ENCODE measurements at regions not wholly inside any gene's neighbourhood (a gene's known extent, or its start where the extent isn't known, plus 50 kb on each side); places are given as distances from the start of the nearest gene placed in this dataset.

GRCh38 chr12:88743946-88744685, 163.8 kb upstream of the KITLG start:
- DNase-seq (ENCODE audit: extremely low spot score) = no peak
- POLR2A ChIA-PET = no interaction called here
- CTCF ChIA-PET = interaction anchor here (0.7 to 1.4 kb wide), 2 partner anchors 11 to 66 kb away, joined by 3 read pairs; no protein-coding TSS in a partner anchor
- no peak for TF ChIP-seq CTCF (IDR thresholded peaks at IDR 0.05; ENCODE audit: control extremely low read depth, extremely low read depth, low read depth, missing control alignments)

- POLR2A ChIA-PET = no interaction called here
- DNase-seq (ENCODE audit: extremely low spot score) = no peak
- no peak for TF ChIP-seq CTCF (IDR thresholded peaks at IDR 0.05; ENCODE audit: control extremely low read depth, extremely low read depth, low read depth, missing control alignments)
- CTCF ChIA-PET = interaction anchor here (1.2 to 1.4 kb wide), 3 partner anchors 10 to 47 kb away, joined by 3 read pairs; no protein-coding TSS in a partner anchor
Measured at GRCh38 chr12:88737838-88738472, 157.7 kb upstream of the KITLG start.

GRCh38 chr12:88736031-88736430, 155.8 kb upstream of the KITLG start:
- no peak for DNase-seq (ENCODE audit: extremely low spot score)
- TF ChIP-seq CTCF (IDR thresholded peaks at IDR 0.05; ENCODE audit: control extremely low read depth, extremely low read depth, low read depth, missing control alignments) = no peak
- POLR2A ChIA-PET = no interaction called here
- CTCF ChIA-PET = no interaction called here

GRCh38 chr12:88733008-88733407, 152.7 kb upstream of the KITLG start:
- no peak for TF ChIP-seq CTCF (IDR thresholded peaks at IDR 0.05; ENCODE audit: control extremely low read depth, extremely low read depth, low read depth, missing control alignments)
- ChIA-PET CTCF (interaction anchor here (1.0 to 1.5 kb wide), 2 partner anchors 10 to 11 kb away, joined by 3 read pairs; no protein-coding TSS in a partner anchor), POLR2A (no interaction called here)
- DNase-seq (ENCODE audit: extremely low spot score) = no peak

GRCh38 chr12:88729196-88729595, 148.9 kb upstream of the KITLG start:
- POLR2A ChIA-PET = no interaction called here

More at GRCh38 chr12:88729196-88729595, 148.9 kb upstream of the KITLG start:
- CTCF ChIA-PET = interaction anchor here (1.0 to 1.4 kb wide), 3 partner anchors 9 to 23 kb away, joined by 3 to 4 read pairs (median 3); no protein-coding TSS in a partner anchor
- no peak for DNase-seq (ENCODE audit: extremely low spot score)
- TF ChIP-seq CTCF (IDR thresholded peaks at IDR 0.05; ENCODE audit: control extremely low read depth, extremely low read depth, low read depth, missing control alignments) = no peak
